ENCODE measurements at regions not wholly inside any gene's neighbourhood (a gene's known extent, or its start where the extent isn't known, plus 50 kb on each side); places are given as distances from the start of the nearest gene placed in this dataset.

GRCh38 chr7:131103997-131104396 is 223.7 kb upstream of the MKLN1 start:
- no peak for DNase-seq
- peak overlapping the region in 1 of 4 donors; percentile 66 for H3K4me3 ChIP-seq

GRCh38 chr7:131104596-131105293 is 222.9 kb upstream of the MKLN1 start:
- TF ChIP-seq POLR2A (IDR thresholded peaks at IDR 0.05) (no peak), CTCF (IDR thresholded peaks at IDR 0.05) (no peak)
- DNase-seq, result no peak
- Histone ChIP-seq H3K4me3 (peak overlapping the region; percentile 66 to 94 (median 81)), H3K36me3 (no peaks in the 10 kb centered on the region), H3K27me3 (no peaks in the 10 kb centered on the region), H3K9me3 (no peaks in the 10 kb centered on the region), H3K4me1 (peaks cover 0 to 38% (median 24%) of the 10 kb centered on the region in 4 donors), H3K27ac (peak overlapping the region; percentile 73 to 98 (median 86))

More at GRCh38 chr7:131103997-131104396, 223.7 kb upstream of the MKLN1 start:
- Histone ChIP-seq H3K4me1 (peaks cover 0 to 36% (median 19%) of the 10 kb centered on the region in 4 donors), H3K9me3 (no peaks in the 10 kb centered on the region), H3K36me3 (peaks cover 0 to 4% (median 0%) of the 10 kb centered on the region in 3 donors), H3K27ac (peak overlapping the region in 2 of 4 donors; percentile 73 to 98), H3K27me3 (no peaks in the 10 kb centered on the region)
- no peak for TF ChIP-seq CTCF (IDR thresholded peaks at IDR 0.05)
- no peak for TF ChIP-seq POLR2A (IDR thresholded peaks at IDR 0.05)

GRCh38 chr7:131105294-131105798 is 222.3 kb upstream of the MKLN1 start:
- DNase-seq, result peak in 1 of 3 donors; percentile 41
- Histone ChIP-seq H3K36me3 (no peaks in the 10 kb centered on the region), H3K9me3 (no peaks in the 10 kb centered on the region), H3K4me1 (peaks cover 0 to 37% (median 24%) of the 10 kb centered on the region in 4 donors), H3K27ac (peak overlapping the region; percentile 73 to 98 (median 86)), H3K4me3 (peak overlapping the region; percentile 66 to 94 (median 81)), H3K27me3 (no peaks in the 10 kb centered on the region)
- no peak for TF ChIP-seq POLR2A (IDR thresholded peaks at IDR 0.05)
- TF ChIP-seq CTCF (IDR thresholded peaks at IDR 0.05), result no peak

GRCh38 chr7:131105799-131106680 is 221.6 kb upstream of the MKLN1 start:
- H3K4me3 ChIP-seq, result peak overlapping the region; percentile 66 to 94 (median 81)
- H3K27ac ChIP-seq, result peak overlapping the region; percentile 96 to 99 (median 98)
- no peaks in the 10 kb centered on the region for H3K27me3 ChIP-seq
- no peaks in the 10 kb centered on the region for H3K9me3 ChIP-seq
- H3K36me3 ChIP-seq, result no peaks in the 10 kb centered on the region
- peak; percentile 81 to 92 (median 89) for DNase-seq
- H3K4me1 ChIP-seq, result peaks cover 0 to 38% (median 24%) of the 10 kb centered on the region in 4 donors
- TF ChIP-seq POLR2A (IDR thresholded peaks at IDR 0.05) (peak; percentile 56 to 90), CTCF (IDR thresholded peaks at IDR 0.05) (peak in 2 of 6 experiments; percentile 5 to 9)

- peak; percentile 51 to 75 (median 72) for DNase-seq
- Histone ChIP-seq H3K4me1 (peaks cover 0 to 39% (median 24%) of the 10 kb centered on the region in 4 donors), H3K36me3 (no peaks in the 10 kb centered on the region), H3K4me3 (peak overlapping the region; percentile 66 to 94 (median 81)), H3K27me3 (no peaks in the 10 kb centered on the region), H3K9me3 (no peaks in the 10 kb centered on the region), H3K27ac (peak overlapping the region; percentile 96 to 99 (median 98))
- no peak for TF ChIP-seq CTCF (IDR thresholded peaks at IDR 0.05)
- no peak for TF ChIP-seq POLR2A (IDR thresholded peaks at IDR 0.05)
Measured at GRCh38 chr7:131106681-131107336, 220.9 kb upstream of the MKLN1 start.

Data from Peyer's patch (tissue), 4 donors.